PC-9 (cell line): ENCODE measurements at regions not wholly inside any gene's neighbourhood (a gene's known extent, or its start where the extent isn't known, plus 50 kb on each side); places are given as distances from the start of the nearest gene placed in this dataset.

Source experiments
- BruUV-seq: library from RNA; stranded (reverse); fragments of 400-500 nt; replicated peaks from 2 replicates; lab custom pipeline; 2021; lab: Mats Ljungman, UMichigan
- CTCF ChIA-PET: fragments of 300-600 bp; sonication (Branson Sonifier 250); formaldehyde crosslinking; loops from one replicate; lab custom pipeline; 2022; ENCODE audit warnings: antibody characterized with exemption; lab: Charles Lee
- POLR2A ChIA-PET: fragments of 300-600 bp; sonication (Branson Sonifier 250); formaldehyde crosslinking; loops from one replicate; lab custom pipeline; 2022; ENCODE audit warnings: antibody characterized with exemption; ENCODE audit not compliant: unreplicated experiment; lab: Charles Lee
- DNase-seq, 2 experiments: peaks; one replicate each; pipeline versions ENCODE4 v3.0.0 to v3.0.0-alpha.2; 2015 to 2022; ENCODE audit warnings: mixed read lengths in 1 of 2
- H2AFZ ChIP-seq: fragments of 200-600 bp; sonication (generic); 2 replicates; pipeline ENCODE4 v1.8.1; 2017; ENCODE audit warnings: antibody characterized with exemption
- H3F3A ChIP-seq: fragments of 200-600 bp; sonication (generic); 2 replicates; pipeline ENCODE4 v1.8.1; 2017; ENCODE audit warnings: antibody characterized with exemption, mild to moderate bottlenecking, low read depth; ENCODE audit not compliant: insufficient read depth
- H3K27ac ChIP-seq: fragments of 200-600 bp; sonication (generic); 2 replicates; pipeline ENCODE4 v1.6.1; 2016; ENCODE audit warnings: mixed run types
- H3K27me3 ChIP-seq: fragments of 200-600 bp; sonication (generic); 2 replicates; pipeline ENCODE4 v1.6.1; 2016; ENCODE audit warnings: low read depth, mixed run types; ENCODE audit not compliant: insufficient read depth
- H3K36me3 ChIP-seq: fragments of 200-600 bp; sonication (generic); 2 replicates; pipeline ENCODE4 v1.6.1; 2016; ENCODE audit warnings: low read depth, mixed run types
- H3K4me1 ChIP-seq: fragments of 200-600 bp; sonication (generic); replicated peaks from 2 replicates; pipeline ENCODE4 v1.6.1; 2016; ENCODE audit warnings: mixed run types; ENCODE audit not compliant: insufficient read depth
- H3K4me2 ChIP-seq: fragments of 200-600 bp; sonication (generic); 2 replicates; pipeline ENCODE4 v1.6.1; 2017; ENCODE audit warnings: mixed run types
- H3K4me3 ChIP-seq: fragments of 200-600 bp; sonication (generic); 2 replicates; pipeline ENCODE4 v1.6.1; 2016; ENCODE audit warnings: mixed run types
- H3K79me2 ChIP-seq: fragments of 200-600 bp; sonication (generic); 2 replicates; pipeline ENCODE4 v1.6.1; 2017; ENCODE audit warnings: low read depth, mixed run types
- H3K9me2 ChIP-seq: fragments of 200-600 bp; sonication (generic); 2 replicates; pipeline ENCODE4 v1.8.1; 2017; ENCODE audit warnings: mild to moderate bottlenecking; ENCODE audit not compliant: insufficient read depth
- H3K9me3 ChIP-seq: fragments of 200-600 bp; sonication (generic); 2 replicates; pipeline ENCODE4 v1.8.1; 2016; ENCODE audit warnings: low read depth; ENCODE audit not compliant: insufficient read depth
- H4K20me1 ChIP-seq: fragments of 200-600 bp; sonication (generic); 2 replicates; pipeline ENCODE4 v1.8.1; 2017; ENCODE audit not compliant: insufficient read depth
- CTCF ChIP-seq: fragments of 200-600 bp; sonication (generic); conservative IDR thresholded peaks from 2 replicates; pipeline ENCODE4 v1.6.1; 2017; ENCODE audit warnings: mixed run types, antibody characterized with exemption, mild to moderate bottlenecking, moderate library complexity
- EZH2 ChIP-seq: fragments of 200-600 bp; sonication (generic); IDR thresholded peaks from 2 replicates; pipeline ENCODE4 v1.8.0; 2017; ENCODE audit warnings: antibody characterized with exemption, low read depth
- intact Hi-C: fragments of 100-400 bp; cut with micrococcal nuclease; formaldehyde crosslinking; loops from one replicate; pipeline ENCODE4 v1.10.0; 2022; ENCODE audit not compliant: unreplicated experiment

- DNase-seq = no peak
- no peak overlapping the region for H3K4me2 ChIP-seq
These were observed 263.0 kb downstream of the C16orf95 start for GRCh38 chr16:87054154-87054553.

GRCh38 chr16:87054856-87055255 lies 262.3 kb downstream of the C16orf95 start:
- ChIA-PET CTCF (no interaction called here), POLR2A (no interaction called here)
- H3K9me3 ChIP-seq = no peaks in the 10 kb centered on the region
- H3K27me3 ChIP-seq = peaks cover 92% of the 10 kb centered on the region
- intact Hi-C loops = no loop called here
- H4K20me1 ChIP-seq = no peaks in the 10 kb centered on the region
- H3K4me2 ChIP-seq = no peak overlapping the region
- no peak overlapping the region for H2AFZ ChIP-seq
- no peaks in the 10 kb centered on the region for H3K79me2 ChIP-seq
- no peaks in the 10 kb centered on the region for H3K36me3 ChIP-seq
- TF ChIP-seq EZH2 = no peak
- TF ChIP-seq CTCF = no peak
- no peaks in the 10 kb centered on the region for H3K4me1 ChIP-seq
- no peaks in the 10 kb centered on the region for H3K9me2 ChIP-seq
- DNase-seq = no peak
- no peaks in the 10 kb centered on the region for H3F3A ChIP-seq
- BruUV-seq = no TSS peak
- no peak overlapping the region for H3K4me3 ChIP-seq
- no peak overlapping the region for H3K27ac ChIP-seq

More at GRCh38 chr16:87054154-87054553, 263.0 kb downstream of the C16orf95 start:
- Histone ChIP-seq H3F3A (no peaks in the 10 kb centered on the region), H3K9me3 (no peaks in the 10 kb centered on the region), H3K4me3 (no peak overlapping the region), H3K27me3 (peaks cover 91% of the 10 kb centered on the region), H3K36me3 (no peaks in the 10 kb centered on the region), H3K27ac (no peak overlapping the region), H4K20me1 (no peaks in the 10 kb centered on the region), H3K79me2 (no peaks in the 10 kb centered on the region), H3K4me1 (no peaks in the 10 kb centered on the region), H3K9me2 (no peaks in the 10 kb centered on the region), H2AFZ (no peak overlapping the region)
- intact Hi-C loops = no loop called here
- POLR2A ChIA-PET = no interaction called here
- BruUV-seq = no TSS peak
- TF ChIP-seq EZH2 (no peak), CTCF (no peak)
- CTCF ChIA-PET = no interaction called here

GRCh38 chr16:87056083-87056482 lies 261.1 kb downstream of the C16orf95 start:
- ChIA-PET CTCF (no interaction called here), POLR2A (no interaction called here)
- no peaks in the 10 kb centered on the region for H3K79me2 ChIP-seq
- H3K27me3 ChIP-seq = peaks cover 92% of the 10 kb centered on the region
- intact Hi-C loops = no loop called here
- H3K4me1 ChIP-seq = no peaks in the 10 kb centered on the region
- H3K4me3 ChIP-seq = no peak overlapping the region
- no peaks in the 10 kb centered on the region for H3K36me3 ChIP-seq
- H3F3A ChIP-seq = no peaks in the 10 kb centered on the region
- BruUV-seq = no TSS peak
- H3K4me2 ChIP-seq = no peak overlapping the region
- H3K9me3 ChIP-seq = no peaks in the 10 kb centered on the region
- TF ChIP-seq CTCF (no peak), EZH2 (no peak)
- no peak for DNase-seq
- no peak overlapping the region for H3K27ac ChIP-seq
- no peaks in the 10 kb centered on the region for H4K20me1 ChIP-seq
- no peak overlapping the region for H2AFZ ChIP-seq
- no peaks in the 10 kb centered on the region for H3K9me2 ChIP-seq
